ENCODE measurements at regions not wholly inside any gene's neighbourhood (a gene's known extent, or its start where the extent isn't known, plus 50 kb on each side); places are given as distances from the start of the nearest gene placed in this dataset.
A peak's percentile ranks its signal among the peaks of the same experiment; 100 is the strongest.

DNA sequence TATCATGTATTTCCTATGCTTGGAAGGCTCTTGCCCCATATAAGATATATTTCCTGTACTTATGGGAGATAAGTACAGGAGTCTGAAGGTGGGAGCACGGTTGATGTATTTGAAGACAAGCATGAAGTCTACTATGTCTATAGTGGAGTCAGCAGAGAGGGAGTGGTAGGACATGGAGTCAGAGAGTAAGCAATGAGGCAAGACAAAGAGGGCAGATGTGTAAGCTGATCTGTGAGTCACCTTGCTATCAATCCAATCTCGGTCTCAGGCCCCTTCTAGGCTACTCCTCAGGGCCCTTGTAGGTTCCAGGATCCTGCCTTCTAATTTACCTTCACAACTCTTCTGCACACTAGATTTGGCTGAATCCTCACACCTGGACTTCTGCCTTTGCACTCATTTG lies 105.5 kb downstream of the MACIR start:
- Mint-ChIP-seq H3K36me3 (no peaks in the 10 kb centered on the region), H3K4me3 (no peak overlapping the region), H3K4me1 (no peaks in the 10 kb centered on the region), H3K9me3 (peaks cover 8% of the 10 kb centered on the region), H3K27me3 (no peaks in the 10 kb centered on the region), H3K27ac (no peak overlapping the region)
- no peak for DNase-seq

GRCh38 chr5:103362211-103362610 lies 103.6 kb downstream of the MACIR start:
- no peak for DNase-seq
- Mint-ChIP-seq H3K27me3 (peaks cover 4% of the 10 kb centered on the region), H3K27ac (no peak overlapping the region), H3K36me3 (no peaks in the 10 kb centered on the region), H3K9me3 (no peaks in the 10 kb centered on the region), H3K4me3 (no peak overlapping the region), H3K4me1 (no peaks in the 10 kb centered on the region)

GRCh38 chr5:103360475-103360874 lies 101.9 kb downstream of the MACIR start:
- Mint-ChIP-seq H3K9me3 (no peaks in the 10 kb centered on the region), H3K4me3 (no peak overlapping the region), H3K36me3 (no peaks in the 10 kb centered on the region), H3K27me3 (peaks cover 4% of the 10 kb centered on the region), H3K27ac (no peak overlapping the region), H3K4me1 (peaks cover 7% of the 10 kb centered on the region)
- no peak for DNase-seq

- H3K4me3 Mint-ChIP-seq: no peak overlapping the region
- no peak overlapping the region for H3K27ac Mint-ChIP-seq
- no peaks in the 10 kb centered on the region for H3K9me3 Mint-ChIP-seq
- H3K36me3 Mint-ChIP-seq: no peaks in the 10 kb centered on the region
- peaks cover 7% of the 10 kb centered on the region for H3K4me1 Mint-ChIP-seq
- peaks cover 14% of the 10 kb centered on the region for H3K27me3 Mint-ChIP-seq
- no peak for DNase-seq
Measured at GRCh38 chr5:103358305-103358995, 99.9 kb downstream of the MACIR start.

DNA sequence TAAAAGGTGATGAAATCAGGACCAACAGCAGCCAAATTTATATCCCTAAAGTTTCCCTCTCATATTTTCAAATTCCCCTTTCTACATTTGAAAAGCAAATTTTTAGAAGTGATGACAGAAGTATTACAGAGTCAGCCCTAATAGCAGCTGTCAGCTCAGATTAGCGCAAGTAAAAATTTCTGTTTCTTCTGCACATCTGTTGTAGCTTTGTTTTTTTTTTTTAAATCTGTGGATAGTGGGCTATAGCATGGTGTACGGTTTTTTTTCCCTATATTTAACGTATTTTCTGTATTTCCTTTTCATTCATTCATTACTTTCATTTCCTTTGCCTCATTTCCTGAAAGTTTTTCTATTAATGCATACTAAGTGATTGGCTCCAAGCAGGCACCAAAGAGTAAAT lies 99.1 kb downstream of the MACIR start:
- Mint-ChIP-seq H3K27ac (no peak overlapping the region), H3K36me3 (no peaks in the 10 kb centered on the region), H3K27me3 (peaks cover 14% of the 10 kb centered on the region), H3K4me1 (peaks cover 7% of the 10 kb centered on the region), H3K9me3 (no peaks in the 10 kb centered on the region), H3K4me3 (no peak overlapping the region)
- no peak for DNase-seq

DNA sequence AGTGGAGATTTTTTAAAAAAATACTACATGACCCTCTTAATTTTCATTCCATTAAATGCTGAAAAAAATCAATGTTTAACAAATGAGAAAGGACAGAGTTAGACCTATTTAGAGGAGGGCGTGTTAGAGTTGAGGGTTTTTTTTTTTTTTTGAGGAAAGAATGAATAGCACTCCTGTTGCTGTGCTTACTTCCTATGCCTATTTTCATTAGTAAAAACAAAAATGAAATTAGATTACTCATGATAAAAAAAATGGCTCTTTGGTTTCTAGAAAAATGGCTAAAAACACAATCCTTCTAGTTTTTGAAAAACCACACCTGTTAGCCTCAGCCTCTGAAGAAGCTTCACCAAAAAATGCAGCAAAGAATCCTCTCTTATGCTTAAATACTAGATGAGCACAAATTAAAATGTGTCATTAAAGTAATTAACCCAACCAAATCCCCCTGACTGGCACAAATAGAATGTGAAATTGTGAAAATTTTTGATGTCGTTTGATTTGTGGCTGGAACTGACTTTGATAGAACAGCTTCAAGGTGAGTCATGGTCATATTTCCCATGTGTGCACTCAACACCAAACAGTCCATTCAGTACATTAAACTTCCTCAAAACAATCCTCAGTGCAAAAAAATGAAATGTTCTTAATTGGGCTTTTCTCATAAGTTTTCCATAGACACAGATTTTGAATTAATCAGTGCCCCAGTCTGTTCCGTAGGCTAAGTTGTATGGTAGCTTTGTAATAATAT lies 98.0 kb downstream of the MACIR start:
- no peaks in the 10 kb centered on the region for H3K9me3 Mint-ChIP-seq
- no peak overlapping the region for H3K4me3 Mint-ChIP-seq
- peaks cover 7% of the 10 kb centered on the region for H3K4me1 Mint-ChIP-seq
- no peak for DNase-seq
- peak overlapping the region; percentile 14 for H3K27ac Mint-ChIP-seq
- H3K36me3 Mint-ChIP-seq: no peaks in the 10 kb centered on the region
- peaks cover 23% of the 10 kb centered on the region for H3K27me3 Mint-ChIP-seq

DNA sequence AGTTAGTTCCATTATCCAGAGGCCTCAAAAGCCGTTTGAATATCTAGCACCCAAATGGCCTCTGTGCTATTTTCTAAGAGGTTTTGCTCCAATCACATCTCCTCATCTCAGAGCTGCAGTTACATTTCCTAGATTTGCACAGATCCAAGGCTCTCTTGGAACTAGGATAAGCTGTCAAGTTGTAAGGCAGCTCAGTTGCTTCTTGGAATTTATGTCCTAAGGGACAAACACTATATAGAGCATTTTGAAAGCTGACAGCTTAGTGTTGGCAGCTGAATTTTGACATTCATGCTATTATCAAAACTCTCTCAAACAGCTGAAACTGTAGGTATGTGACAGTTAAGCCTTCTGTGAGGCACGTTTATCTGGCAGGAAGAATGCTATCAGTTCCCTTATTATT lies 97.0 kb downstream of the MACIR start:
- peaks cover 25% of the 10 kb centered on the region for H3K27me3 Mint-ChIP-seq
- H3K36me3 Mint-ChIP-seq: no peaks in the 10 kb centered on the region
- H3K9me3 Mint-ChIP-seq: no peaks in the 10 kb centered on the region
- H3K4me1 Mint-ChIP-seq: peaks cover 7% of the 10 kb centered on the region
- H3K27ac Mint-ChIP-seq: no peak overlapping the region
- H3K4me3 Mint-ChIP-seq: no peak overlapping the region
- no peak for DNase-seq

GRCh38 chr5:103354446-103354845 lies 95.9 kb downstream of the MACIR start:
- H3K9me3 Mint-ChIP-seq: no peaks in the 10 kb centered on the region
- no peak for DNase-seq
- H3K27ac Mint-ChIP-seq: no peak overlapping the region
- no peak overlapping the region for H3K4me3 Mint-ChIP-seq
- peaks cover 35% of the 10 kb centered on the region for H3K27me3 Mint-ChIP-seq
- H3K36me3 Mint-ChIP-seq: no peaks in the 10 kb centered on the region
- H3K4me1 Mint-ChIP-seq: peaks cover 7% of the 10 kb centered on the region

GRCh38 chr5:103353581-103353980 lies 95.0 kb downstream of the MACIR start:
- no peak overlapping the region for H3K4me3 Mint-ChIP-seq
- H3K27ac Mint-ChIP-seq: no peak overlapping the region
- H3K36me3 Mint-ChIP-seq: no peaks in the 10 kb centered on the region
- no peak for DNase-seq
- no peaks in the 10 kb centered on the region for H3K9me3 Mint-ChIP-seq
- peaks cover 39% of the 10 kb centered on the region for H3K27me3 Mint-ChIP-seq
- peaks cover 7% of the 10 kb centered on the region for H3K4me1 Mint-ChIP-seq

DNA sequence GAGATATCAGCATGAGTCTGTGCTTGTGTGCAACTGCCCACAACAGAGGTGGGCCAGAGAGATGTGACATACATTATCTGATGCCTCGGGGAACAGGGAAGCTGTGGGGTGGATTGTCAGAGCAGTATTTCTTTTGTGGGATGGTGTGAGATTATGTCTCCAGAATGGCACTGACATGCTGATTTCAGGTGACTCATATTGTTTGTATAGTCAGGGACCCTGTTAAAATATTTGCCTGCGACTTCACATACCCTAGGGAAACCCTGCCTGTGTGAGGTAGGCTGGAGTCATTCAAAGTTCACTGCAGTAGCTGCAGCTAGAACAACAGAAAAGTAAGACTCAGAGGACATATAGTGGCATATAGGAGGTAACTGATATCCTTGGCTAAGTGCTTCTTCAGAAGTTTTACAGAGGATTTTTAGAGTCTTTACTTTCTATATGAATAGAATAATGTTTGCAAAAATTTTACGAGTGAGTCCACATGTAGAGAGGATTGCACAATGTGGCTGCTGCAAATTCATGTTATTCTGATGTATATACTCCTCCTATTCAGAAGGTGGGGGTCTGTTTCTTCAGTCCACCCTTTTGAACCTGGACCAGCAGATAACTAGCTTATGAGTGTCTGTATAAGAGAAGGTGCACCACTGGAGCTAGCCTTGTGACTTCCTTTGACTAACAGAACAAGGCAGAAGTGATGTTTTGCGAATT lies 89.3 kb downstream of the MACIR start:
- no peak for DNase-seq
- H3K36me3 Mint-ChIP-seq: no peaks in the 10 kb centered on the region

DNA sequence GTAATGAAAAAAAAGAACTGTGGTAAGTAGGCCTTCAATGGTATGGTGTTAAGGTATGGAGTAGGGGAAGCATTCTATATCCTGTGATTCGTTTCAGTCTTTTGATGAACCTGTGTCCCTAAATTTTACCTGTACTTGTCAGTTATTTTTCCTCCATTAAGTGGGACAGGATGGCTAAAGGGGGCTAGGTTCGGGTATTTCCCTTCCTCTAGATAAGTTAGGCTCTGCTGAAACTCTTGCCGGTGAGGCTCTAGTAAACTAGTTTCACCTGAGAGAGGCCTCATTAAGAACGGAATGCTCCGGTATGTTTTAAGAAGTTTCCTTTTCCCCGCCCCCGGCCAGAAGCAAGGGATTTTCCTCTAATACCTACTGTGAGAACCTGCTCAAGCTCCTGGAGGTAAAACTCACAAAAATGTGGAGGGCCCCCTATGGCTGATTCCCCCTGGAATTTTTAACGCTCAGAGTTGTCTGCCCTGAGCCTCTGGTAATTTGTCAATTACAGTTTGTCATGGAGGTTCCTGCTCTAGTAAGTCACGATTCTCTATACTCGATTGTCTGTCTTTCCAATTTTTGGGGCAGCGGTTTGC lies 87.7 kb downstream of the MACIR start:
- H3K4me1 Mint-ChIP-seq: no peaks in the 10 kb centered on the region
- H3K27ac Mint-ChIP-seq: no peak overlapping the region
- no peak for DNase-seq
- no peaks in the 10 kb centered on the region for H3K9me3 Mint-ChIP-seq
- H3K36me3 Mint-ChIP-seq: no peaks in the 10 kb centered on the region
- peaks cover 31% of the 10 kb centered on the region for H3K27me3 Mint-ChIP-seq
- H3K4me3 Mint-ChIP-seq: no peak overlapping the region

More for the DNA sequence above, 89.3 kb downstream of the MACIR start:
- H3K4me1 Mint-ChIP-seq: no peaks in the 10 kb centered on the region
- peaks cover 34% of the 10 kb centered on the region for H3K27me3 Mint-ChIP-seq
- H3K9me3 Mint-ChIP-seq: no peaks in the 10 kb centered on the region
- no peak overlapping the region for H3K4me3 Mint-ChIP-seq
- H3K27ac Mint-ChIP-seq: no peak overlapping the region

DNA sequence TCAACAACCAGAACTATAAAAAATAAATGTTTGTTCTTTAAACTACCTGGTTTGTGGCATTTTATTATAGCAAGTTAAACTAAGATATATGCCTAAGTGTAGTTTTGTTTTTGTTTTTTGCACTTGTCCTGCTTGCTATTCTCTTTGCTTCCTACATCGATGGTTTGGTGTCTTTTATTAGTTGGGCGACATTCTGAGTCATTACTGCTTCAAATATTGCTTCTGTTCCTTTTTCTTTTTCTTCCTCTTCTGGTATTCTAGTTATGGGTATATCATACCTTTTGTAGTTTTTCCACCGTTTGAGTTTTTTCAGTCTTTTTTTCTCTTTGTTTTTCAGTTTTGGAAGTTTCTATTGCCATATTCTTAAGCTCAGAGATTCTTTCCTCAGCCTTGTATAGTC lies 86.9 kb downstream of the MACIR start:
- peaks cover 30% of the 10 kb centered on the region for H3K27me3 Mint-ChIP-seq

DNA sequence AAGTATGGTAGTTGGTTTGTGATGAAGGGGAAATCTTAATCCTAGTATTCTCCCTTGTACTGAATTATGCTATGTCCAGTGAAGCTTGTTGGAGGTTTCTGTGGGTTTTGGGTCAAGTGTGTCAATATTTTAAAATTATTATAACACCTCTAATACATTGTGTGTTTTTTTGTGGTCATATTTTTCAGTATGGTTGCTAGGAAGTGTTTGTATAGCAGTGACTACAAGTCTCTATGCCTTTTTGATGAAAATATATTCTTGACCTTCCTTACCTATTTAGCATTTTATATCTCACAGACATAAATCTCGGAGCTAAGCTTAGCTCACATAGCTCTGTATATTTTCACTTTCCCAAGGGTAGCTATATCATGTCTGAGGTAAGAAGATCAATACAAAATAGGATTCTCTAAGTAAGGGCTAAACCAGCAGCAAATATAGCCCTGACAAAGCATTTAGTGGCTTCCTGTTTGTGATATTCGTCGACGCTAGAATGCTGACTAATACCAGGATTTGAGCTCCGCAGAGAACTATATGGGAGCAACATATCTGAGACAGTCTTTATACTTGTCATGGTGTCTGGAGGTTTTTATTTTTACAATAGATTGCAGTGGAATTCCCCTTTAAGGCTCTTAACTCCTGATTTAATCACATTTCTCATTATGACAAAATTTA lies 82.3 kb downstream of the MACIR start:
- no peak for DNase-seq
- H3K4me1 Mint-ChIP-seq: no peaks in the 10 kb centered on the region
- no peak overlapping the region for H3K4me3 Mint-ChIP-seq

More for the DNA sequence above, 86.9 kb downstream of the MACIR start:
- no peak for DNase-seq
- Mint-ChIP-seq H3K36me3 (no peaks in the 10 kb centered on the region), H3K4me1 (no peaks in the 10 kb centered on the region), H3K27ac (no peak overlapping the region), H3K9me3 (no peaks in the 10 kb centered on the region), H3K4me3 (no peak overlapping the region)

GRCh38 chr5:103340132-103340531 lies 81.6 kb downstream of the MACIR start:
- no peak overlapping the region for H3K27ac Mint-ChIP-seq
- H3K9me3 Mint-ChIP-seq: no peaks in the 10 kb centered on the region
- no peaks in the 10 kb centered on the region for H3K4me1 Mint-ChIP-seq
- no peak overlapping the region for H3K4me3 Mint-ChIP-seq
- peaks cover 16% of the 10 kb centered on the region for H3K27me3 Mint-ChIP-seq
- H3K36me3 Mint-ChIP-seq: no peaks in the 10 kb centered on the region
- no peak for DNase-seq

More for the DNA sequence above, 82.3 kb downstream of the MACIR start:
- Mint-ChIP-seq H3K27ac (no peak overlapping the region), H3K36me3 (no peaks in the 10 kb centered on the region), H3K27me3 (peaks cover 16% of the 10 kb centered on the region), H3K9me3 (no peaks in the 10 kb centered on the region)

GRCh38 chr5:103336941-103337340 lies 78.4 kb downstream of the MACIR start:
- no peaks in the 10 kb centered on the region for H3K4me1 Mint-ChIP-seq
- H3K4me3 Mint-ChIP-seq: no peak overlapping the region
- H3K36me3 Mint-ChIP-seq: no peaks in the 10 kb centered on the region
- no peak overlapping the region for H3K27ac Mint-ChIP-seq
- H3K27me3 Mint-ChIP-seq: peaks cover 3% of the 10 kb centered on the region
- H3K9me3 Mint-ChIP-seq: no peaks in the 10 kb centered on the region
- no peak for DNase-seq
